Thyroid gland (tissue), 4 donors: ENCODE measurements at regions not wholly inside any gene's neighbourhood (a gene's known extent, or its start where the extent isn't known, plus 50 kb on each side); places are given as distances from the start of the nearest gene placed in this dataset.
"Not testable (repeated sequence)": the region's sequence is repeated elsewhere in the genome, so short reads cannot be mapped to it uniquely, and the experiment has no call there.

Source experiments
- CTCF ChIP-seq, 6 experiments: fragments of 200-600 bp in 3 of 6; fragments of 450-650 bp in 3 of 6; sonication (generic) in 3 of 6; IDR thresholded peaks; one replicate each; pipeline ENCODE4 v1.5.1; 2016 to 2019; ENCODE audit warnings: antibody characterized with exemption in 6 of 6, mild to moderate bottlenecking in 2 of 6, inconsistent platforms in 1 of 6, moderate library complexity in 1 of 6
- POLR2A ChIP-seq, 2 donors: fragments of 450-650 bp; IDR thresholded peaks; one replicate each; pipeline ENCODE4 v1.6.1; 2017; ENCODE audit warnings: antibody characterized with exemption in 2 of 2, mild to moderate bottlenecking in 2 of 2, moderate library complexity in 1 of 2

- not testable (repeated sequence) for TF ChIP-seq CTCF, POLR2A (IDR thresholded peaks at IDR 0.05)
Observed at GRCh38 chr22:10773341-10773740, 4754.7 kb upstream of the OR11H1 start.
